22Rv1 (cell line): ENCODE measurements at regions not wholly inside any gene's neighbourhood (a gene's known extent, or its start where the extent isn't known, plus 50 kb on each side); places are given as distances from the start of the nearest gene placed in this dataset.

Source experiments
- CTCF ChIP-seq: fragments of 450-650 bp; IDR thresholded peaks from 2 replicates; pipeline ENCODE4 v1.5.1; 2017; ENCODE audit warnings: mild to moderate bottlenecking
- ZFX ChIP-seq: fragments of 450-650 bp; IDR thresholded peaks from 2 replicates; pipeline ENCODE4 v1.6.1; 2017; ENCODE audit warnings: antibody characterized with exemption, borderline replicate concordance

GRCh38 chr3:161987933-161988332, 491.3 kb downstream of the OTOL1 start:
- TF ChIP-seq CTCF (no peak), ZFX (no peak)
